Cerebellar cortex (tissue), 1 donor: ENCODE measurements at regions not wholly inside any gene's neighbourhood (a gene's known extent, or its start where the extent isn't known, plus 50 kb on each side); places are given as distances from the start of the nearest gene placed in this dataset.

ENCODE experiments used
- DNase-seq: peaks from one replicate; pipeline ENCODE4 v3.0.0-alpha.2; 2015; ENCODE audit warnings: low spot score

GRCh38 chr5:126332326-126332725 lies 90.9 kb upstream of the GRAMD2B start:
- no peak for DNase-seq

- DNase-seq = no peak
Observed at GRCh38 chr5:126334760-126335159, 88.4 kb upstream of the GRAMD2B start.

GRCh38 chr5:126335886-126336285 lies 87.3 kb upstream of the GRAMD2B start:
- no peak for DNase-seq

- no peak for DNase-seq
Observed at GRCh38 chr5:126338635-126339034, 84.6 kb upstream of the GRAMD2B start.

- peak; percentile 78 for DNase-seq
Observed at GRCh38 chr5:126339215-126339805, 83.9 kb upstream of the GRAMD2B start.

GRCh38 chr5:126341906-126342630 lies 81.1 kb upstream of the GRAMD2B start:
- no peak for DNase-seq

GRCh38 chr5:126348855-126349635 lies 74.2 kb upstream of the GRAMD2B start:
- no peak for DNase-seq

- no peak for DNase-seq
Observed at GRCh38 chr5:126351153-126351552, 72.1 kb upstream of the GRAMD2B start.

- peak; percentile 69 for DNase-seq
Observed at GRCh38 chr5:126354012-126354857, 69.0 kb upstream of the GRAMD2B start.

GRCh38 chr5:126354858-126355731 lies 68.1 kb upstream of the GRAMD2B start:
- no peak for DNase-seq

GRCh38 chr5:126355940-126356339 lies 67.3 kb upstream of the GRAMD2B start:
- no peak for DNase-seq

- no peak for DNase-seq
Observed at GRCh38 chr5:126357585-126358342, 65.4 kb upstream of the GRAMD2B start.

- no peak for DNase-seq
Observed at GRCh38 chr5:126358525-126358924, 64.7 kb upstream of the GRAMD2B start.

- no peak for DNase-seq
Observed at GRCh38 chr5:126359884-126360283, 63.3 kb upstream of the GRAMD2B start.

- no peak for DNase-seq
Observed at GRCh38 chr5:126360467-126360866, 62.7 kb upstream of the GRAMD2B start.

- no peak for DNase-seq
Observed at GRCh38 chr5:126363658-126364057, 59.6 kb upstream of the GRAMD2B start.

GRCh38 chr5:126364206-126364902 lies 58.9 kb upstream of the GRAMD2B start:
- no peak for DNase-seq

- DNase-seq = no peak
Observed at GRCh38 chr5:126365446-126366198, 57.6 kb upstream of the GRAMD2B start.

GRCh38 chr5:126366199-126366560 lies 57.0 kb upstream of the GRAMD2B start:
- no peak for DNase-seq
